ENCODE measurements at regions not wholly inside any gene's neighbourhood (a gene's known extent, or its start where the extent isn't known, plus 50 kb on each side); places are given as distances from the start of the nearest gene placed in this dataset.

DNA sequence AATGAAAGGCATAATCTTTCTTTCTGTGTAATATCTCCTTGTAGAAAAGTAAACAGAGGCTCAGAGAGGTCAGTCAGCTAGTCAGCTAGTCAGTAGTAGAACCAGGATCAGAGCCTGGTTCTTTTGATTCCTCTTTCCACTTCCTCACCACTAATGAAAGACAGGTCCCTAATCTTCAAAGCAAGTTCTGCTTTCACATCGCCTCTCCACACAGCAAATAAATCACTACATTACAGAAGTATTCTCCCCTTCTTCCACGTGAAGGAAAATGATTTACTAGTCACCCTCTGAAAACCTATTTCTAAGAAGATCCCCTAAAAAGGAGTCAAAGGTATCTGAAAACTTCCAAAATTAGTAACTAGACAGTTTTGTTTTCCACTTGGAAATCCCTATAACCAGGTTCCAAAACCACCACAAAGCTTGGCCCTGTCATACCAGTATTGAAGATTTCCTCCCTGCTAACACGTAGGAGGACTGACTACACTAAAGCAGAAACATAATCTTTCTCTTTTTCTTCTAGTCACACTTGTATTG is 140.5 kb upstream of the TARS1 start:
- no peak for DNase-seq (ENCODE audit: low read depth)
- in situ Hi-C loops (cut with HindIII; ENCODE audit: low sequenced_read_pairs), result no loop called here
- TF ChIP-seq, protein P1, sequence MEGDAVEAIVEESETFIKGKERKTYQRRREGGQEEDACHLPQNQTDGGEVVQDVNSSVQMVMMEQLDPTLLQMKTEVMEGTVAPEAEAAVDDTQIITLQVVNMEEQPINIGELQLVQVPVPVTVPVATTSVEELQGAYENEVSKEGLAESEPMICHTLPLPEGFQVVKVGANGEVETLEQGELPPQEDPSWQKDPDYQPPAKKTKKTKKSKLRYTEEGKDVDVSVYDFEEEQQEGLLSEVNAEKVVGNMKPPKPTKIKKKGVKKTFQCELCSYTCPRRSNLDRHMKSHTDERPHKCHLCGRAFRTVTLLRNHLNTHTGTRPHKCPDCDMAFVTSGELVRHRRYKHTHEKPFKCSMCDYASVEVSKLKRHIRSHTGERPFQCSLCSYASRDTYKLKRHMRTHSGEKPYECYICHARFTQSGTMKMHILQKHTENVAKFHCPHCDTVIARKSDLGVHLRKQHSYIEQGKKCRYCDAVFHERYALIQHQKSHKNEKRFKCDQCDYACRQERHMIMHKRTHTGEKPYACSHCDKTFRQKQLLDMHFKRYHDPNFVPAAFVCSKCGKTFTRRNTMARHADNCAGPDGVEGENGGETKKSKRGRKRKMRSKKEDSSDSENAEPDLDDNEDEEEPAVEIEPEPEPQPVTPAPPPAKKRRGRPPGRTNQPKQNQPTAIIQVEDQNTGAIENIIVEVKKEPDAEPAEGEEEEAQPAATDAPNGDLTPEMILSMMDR (IDR thresholded peaks at IDR 0.05; ENCODE audit: low read depth, low read length, missing control alignments), result no peak
- no peak overlapping the region for H3K4me3 ChIP-seq (ENCODE audit: low read depth, low read length)

DNA sequence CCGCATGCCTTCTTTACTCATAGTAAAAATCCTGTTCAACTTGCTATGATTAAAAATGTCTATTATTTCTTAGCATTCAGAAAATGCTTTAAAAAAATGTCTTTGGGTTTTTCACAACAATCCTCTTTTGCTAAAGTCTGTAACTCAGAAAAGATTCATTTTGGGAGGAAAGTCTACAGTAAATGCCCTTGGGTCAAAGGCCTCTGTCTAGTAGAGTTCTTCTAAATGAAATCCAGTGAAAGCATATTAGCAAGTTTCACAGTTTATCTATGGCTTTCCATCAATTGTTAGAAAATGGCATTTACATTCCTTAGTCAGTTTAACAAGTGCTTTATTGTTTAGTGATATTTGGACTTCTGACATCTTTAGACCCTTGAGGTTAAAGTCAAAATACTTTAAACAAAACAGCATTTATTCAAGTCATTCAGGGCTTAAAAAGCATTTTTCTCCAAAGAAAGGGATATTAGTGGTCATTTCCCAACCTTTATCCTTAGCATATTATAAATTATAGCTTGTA is 137.1 kb upstream of the TARS1 start:
- in situ Hi-C loops (cut with HindIII; ENCODE audit: low sequenced_read_pairs), result no loop called here
- no peak for DNase-seq (ENCODE audit: low read depth)
- TF ChIP-seq, protein P1 (IDR thresholded peaks at IDR 0.05; ENCODE audit: low read depth, low read length, missing control alignments), result no peak
- H3K4me3 ChIP-seq (ENCODE audit: low read depth, low read length), result no peak overlapping the region

DNA sequence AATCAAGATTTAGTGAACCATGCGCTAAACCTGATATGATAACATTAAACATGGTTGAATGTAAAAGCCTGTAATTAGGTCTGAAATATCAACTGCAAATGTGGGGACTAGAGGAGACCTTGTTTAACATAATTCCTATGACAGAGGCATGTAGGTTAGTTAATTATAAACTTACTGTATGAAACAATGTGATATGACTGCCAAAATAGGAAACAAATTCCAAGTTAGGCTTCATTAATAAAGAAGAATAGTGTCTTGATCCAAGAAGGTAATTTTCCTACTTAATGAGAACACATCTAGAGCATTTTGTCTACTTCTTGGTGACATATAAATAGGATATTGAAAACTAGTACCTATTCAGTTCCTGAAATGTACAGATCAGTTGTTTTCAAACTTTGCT is 136.2 kb upstream of the TARS1 start:
- DNase-seq (ENCODE audit: low read depth), result no peak
- in situ Hi-C loops (cut with HindIII; ENCODE audit: low sequenced_read_pairs), result no loop called here
- no peak overlapping the region for H3K4me3 ChIP-seq (ENCODE audit: low read depth, low read length)
- TF ChIP-seq, protein P1 (IDR thresholded peaks at IDR 0.05; ENCODE audit: low read depth, low read length, missing control alignments), result no peak

DNA sequence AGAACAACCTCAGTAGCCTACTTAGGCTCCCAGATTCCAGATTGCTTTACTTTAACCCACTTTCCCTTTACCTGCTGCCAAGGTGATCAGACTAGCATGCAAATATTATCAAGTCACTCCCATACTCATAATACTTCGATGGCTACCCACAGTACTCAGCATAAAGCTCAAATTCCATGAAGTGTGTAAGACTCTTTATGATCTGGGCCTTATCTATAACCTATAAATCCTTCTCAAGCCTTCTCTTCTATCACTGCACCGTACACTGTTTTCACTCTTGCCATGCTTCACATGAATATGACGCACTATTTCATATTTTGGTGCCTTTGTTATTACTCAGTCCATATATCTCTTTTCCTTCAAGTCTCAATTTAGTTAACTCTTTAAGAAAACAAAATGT is 135.2 kb upstream of the TARS1 start:
- DNase-seq (ENCODE audit: low read depth), result no peak
- in situ Hi-C loops (cut with HindIII; ENCODE audit: low sequenced_read_pairs), result no loop called here
- no peak overlapping the region for H3K4me3 ChIP-seq (ENCODE audit: low read depth, low read length)
- TF ChIP-seq, protein P1 (IDR thresholded peaks at IDR 0.05; ENCODE audit: low read depth, low read length, missing control alignments), result no peak

DNA sequence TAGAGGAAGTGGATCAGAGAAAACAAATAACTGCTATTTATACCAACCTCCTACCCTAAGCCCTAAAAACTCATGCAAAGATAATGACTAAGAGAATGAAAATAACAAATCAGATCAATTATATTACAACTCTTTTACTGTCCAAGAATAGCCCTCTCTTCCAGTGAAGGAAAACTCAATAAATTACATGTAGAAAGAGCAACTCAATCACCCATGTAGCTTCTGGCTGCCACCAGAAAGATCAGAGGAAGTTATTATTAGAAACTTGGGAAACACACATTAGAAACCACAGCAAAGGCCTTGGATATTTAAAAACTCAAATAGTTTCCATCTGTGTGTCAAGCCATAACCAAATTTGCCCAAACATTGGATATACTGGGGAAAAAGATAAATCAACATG is 134.0 kb upstream of the TARS1 start:
- TF ChIP-seq, protein P1 (IDR thresholded peaks at IDR 0.05; ENCODE audit: low read depth, low read length, missing control alignments), result no peak
- no peak for DNase-seq (ENCODE audit: low read depth)
- H3K4me3 ChIP-seq (ENCODE audit: low read depth, low read length), result no peak overlapping the region
- in situ Hi-C loops (cut with HindIII; ENCODE audit: low sequenced_read_pairs), result no loop called here

DNA sequence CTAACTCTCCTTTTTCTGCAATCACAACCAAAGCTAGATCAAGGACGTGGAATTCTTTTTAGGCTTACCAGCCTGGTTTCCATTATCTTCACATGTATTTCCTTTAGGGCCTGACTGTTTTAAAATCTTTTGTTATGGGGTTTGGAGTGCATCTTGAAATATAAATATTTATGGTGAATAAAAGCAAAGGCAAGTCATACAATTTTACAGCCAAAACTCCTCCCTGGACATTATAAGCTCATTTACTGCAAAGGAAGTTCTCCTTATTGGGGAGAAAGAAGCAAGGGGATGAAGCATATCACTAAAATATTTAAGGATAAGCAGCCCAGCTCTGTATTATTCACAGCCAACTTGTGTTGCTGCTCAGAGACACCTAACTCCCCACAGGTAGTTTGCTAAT is 132.2 kb upstream of the TARS1 start:
- in situ Hi-C loops (cut with HindIII; ENCODE audit: low sequenced_read_pairs), result no loop called here
- no peak for DNase-seq (ENCODE audit: low read depth)

More for the DNA sequence above, 132.2 kb upstream of the TARS1 start:
- no peak overlapping the region for H3K4me3 ChIP-seq (ENCODE audit: low read depth, low read length)
- TF ChIP-seq, protein P1 (IDR thresholded peaks at IDR 0.05; ENCODE audit: low read depth, low read length, missing control alignments), result no peak

Data from astrocyte of the cerebellum (primary cell).